ENCODE measurements at regions not wholly inside any gene's neighbourhood (a gene's known extent, or its start where the extent isn't known, plus 50 kb on each side); places are given as distances from the start of the nearest gene placed in this dataset.

GRCh38 chr7:116422683-116423082 lies 76.9 kb upstream of the CAV2 start:
- no peak for DNase-seq (ENCODE audit: insufficient read length, low spot score, missing footprints)
- no peaks in the 10 kb centered on the region for H3K79me2 ChIP-seq (ENCODE audit: insufficient read depth, low read length)
- no peaks in the 10 kb centered on the region for H3K27me3 ChIP-seq (ENCODE audit: insufficient read depth, low read length)
- no peaks in the 10 kb centered on the region for H3K9me3 ChIP-seq (ENCODE audit: low read depth, low read length)
- TF ChIP-seq, protein P1, sequence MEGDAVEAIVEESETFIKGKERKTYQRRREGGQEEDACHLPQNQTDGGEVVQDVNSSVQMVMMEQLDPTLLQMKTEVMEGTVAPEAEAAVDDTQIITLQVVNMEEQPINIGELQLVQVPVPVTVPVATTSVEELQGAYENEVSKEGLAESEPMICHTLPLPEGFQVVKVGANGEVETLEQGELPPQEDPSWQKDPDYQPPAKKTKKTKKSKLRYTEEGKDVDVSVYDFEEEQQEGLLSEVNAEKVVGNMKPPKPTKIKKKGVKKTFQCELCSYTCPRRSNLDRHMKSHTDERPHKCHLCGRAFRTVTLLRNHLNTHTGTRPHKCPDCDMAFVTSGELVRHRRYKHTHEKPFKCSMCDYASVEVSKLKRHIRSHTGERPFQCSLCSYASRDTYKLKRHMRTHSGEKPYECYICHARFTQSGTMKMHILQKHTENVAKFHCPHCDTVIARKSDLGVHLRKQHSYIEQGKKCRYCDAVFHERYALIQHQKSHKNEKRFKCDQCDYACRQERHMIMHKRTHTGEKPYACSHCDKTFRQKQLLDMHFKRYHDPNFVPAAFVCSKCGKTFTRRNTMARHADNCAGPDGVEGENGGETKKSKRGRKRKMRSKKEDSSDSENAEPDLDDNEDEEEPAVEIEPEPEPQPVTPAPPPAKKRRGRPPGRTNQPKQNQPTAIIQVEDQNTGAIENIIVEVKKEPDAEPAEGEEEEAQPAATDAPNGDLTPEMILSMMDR (IDR thresholded peaks at IDR 0.05; ENCODE audit: extremely low read depth, low read depth, low read length): no peak
- no peak overlapping the region for H3K4me3 ChIP-seq (ENCODE audit: insufficient read depth, low read length)
- no peak overlapping the region for H3K27ac ChIP-seq (ENCODE audit: low read depth, low read length)
- no peaks in the 10 kb centered on the region for H4K20me1 ChIP-seq (ENCODE audit: insufficient read depth, low read length)
- no peak overlapping the region for H2AFZ ChIP-seq (ENCODE audit: low read length)
- H3K4me2 ChIP-seq (ENCODE audit: insufficient read depth, low read length): no peak overlapping the region
- H3K4me1 ChIP-seq (ENCODE audit: insufficient read depth, low read length): peaks cover 22% of the 10 kb centered on the region
- no peaks in the 10 kb centered on the region for H3K36me3 ChIP-seq (ENCODE audit: insufficient read depth, low read length)

- H2AFZ ChIP-seq (ENCODE audit: low read length): peak overlapping the region; percentile 60
- no peak overlapping the region for H3K4me3 ChIP-seq (ENCODE audit: insufficient read depth, low read length)
These were observed 76.0 kb upstream of the CAV2 start for GRCh38 chr7:116423499-116423898.

DNA sequence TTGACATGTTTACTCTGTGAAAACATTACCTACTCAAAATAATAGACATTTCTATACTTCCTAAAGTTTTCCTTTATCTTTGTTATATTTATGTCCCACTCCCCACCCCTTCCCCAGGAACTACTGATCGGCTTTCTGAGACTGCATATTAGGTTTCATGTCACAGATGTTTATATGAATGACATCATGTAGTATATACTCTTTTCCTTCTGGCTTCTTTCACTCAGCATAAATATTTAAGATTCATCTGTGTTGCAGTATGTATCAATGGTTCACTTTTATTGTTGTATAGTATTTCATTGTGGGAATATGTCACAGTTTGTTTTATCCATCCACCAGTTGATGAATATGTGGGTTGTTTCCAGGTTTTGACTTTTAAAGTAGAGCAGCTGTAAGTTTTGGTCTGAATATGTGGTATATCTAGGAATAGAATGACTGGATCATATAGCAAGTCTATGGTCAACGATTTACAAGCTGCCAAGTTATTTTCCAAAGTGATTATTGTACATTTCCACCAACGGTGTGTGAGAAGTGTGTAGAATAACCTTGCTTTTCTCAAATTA lies 73.8 kb upstream of the CAV2 start:
- TF ChIP-seq, protein P1 (IDR thresholded peaks at IDR 0.05; ENCODE audit: extremely low read depth, low read depth, low read length): no peak
- Histone ChIP-seq H3K4me3 (ENCODE audit: insufficient read depth, low read length) (no peak overlapping the region), H3K9me3 (ENCODE audit: low read depth, low read length) (no peaks in the 10 kb centered on the region), H2AFZ (ENCODE audit: low read length) (no peak overlapping the region), H3K4me1 (ENCODE audit: insufficient read depth, low read length) (peaks cover 27% of the 10 kb centered on the region), H3K36me3 (ENCODE audit: insufficient read depth, low read length) (no peaks in the 10 kb centered on the region), H3K4me2 (ENCODE audit: insufficient read depth, low read length) (no peak overlapping the region), H4K20me1 (ENCODE audit: insufficient read depth, low read length) (no peaks in the 10 kb centered on the region), H3K79me2 (ENCODE audit: insufficient read depth, low read length) (no peaks in the 10 kb centered on the region), H3K27me3 (ENCODE audit: insufficient read depth, low read length) (no peaks in the 10 kb centered on the region), H3K27ac (ENCODE audit: low read depth, low read length) (peak overlapping the region; percentile 54)
- DNase-seq (ENCODE audit: insufficient read length, low spot score, missing footprints): peak; percentile 32

More at GRCh38 chr7:116423499-116423898, 76.0 kb upstream of the CAV2 start:
- no peak overlapping the region for H3K27ac ChIP-seq (ENCODE audit: low read depth, low read length)
- TF ChIP-seq, protein P1 (IDR thresholded peaks at IDR 0.05; ENCODE audit: extremely low read depth, low read depth, low read length): no peak
- H3K27me3 ChIP-seq (ENCODE audit: insufficient read depth, low read length): no peaks in the 10 kb centered on the region
- no peaks in the 10 kb centered on the region for H3K9me3 ChIP-seq (ENCODE audit: low read depth, low read length)
- DNase-seq (ENCODE audit: insufficient read length, low spot score, missing footprints): no peak
- H4K20me1 ChIP-seq (ENCODE audit: insufficient read depth, low read length): no peaks in the 10 kb centered on the region
- H3K4me1 ChIP-seq (ENCODE audit: insufficient read depth, low read length): peaks cover 22% of the 10 kb centered on the region
- no peaks in the 10 kb centered on the region for H3K36me3 ChIP-seq (ENCODE audit: insufficient read depth, low read length)
- no peaks in the 10 kb centered on the region for H3K79me2 ChIP-seq (ENCODE audit: insufficient read depth, low read length)
- H3K4me2 ChIP-seq (ENCODE audit: insufficient read depth, low read length): no peak overlapping the region

DNA sequence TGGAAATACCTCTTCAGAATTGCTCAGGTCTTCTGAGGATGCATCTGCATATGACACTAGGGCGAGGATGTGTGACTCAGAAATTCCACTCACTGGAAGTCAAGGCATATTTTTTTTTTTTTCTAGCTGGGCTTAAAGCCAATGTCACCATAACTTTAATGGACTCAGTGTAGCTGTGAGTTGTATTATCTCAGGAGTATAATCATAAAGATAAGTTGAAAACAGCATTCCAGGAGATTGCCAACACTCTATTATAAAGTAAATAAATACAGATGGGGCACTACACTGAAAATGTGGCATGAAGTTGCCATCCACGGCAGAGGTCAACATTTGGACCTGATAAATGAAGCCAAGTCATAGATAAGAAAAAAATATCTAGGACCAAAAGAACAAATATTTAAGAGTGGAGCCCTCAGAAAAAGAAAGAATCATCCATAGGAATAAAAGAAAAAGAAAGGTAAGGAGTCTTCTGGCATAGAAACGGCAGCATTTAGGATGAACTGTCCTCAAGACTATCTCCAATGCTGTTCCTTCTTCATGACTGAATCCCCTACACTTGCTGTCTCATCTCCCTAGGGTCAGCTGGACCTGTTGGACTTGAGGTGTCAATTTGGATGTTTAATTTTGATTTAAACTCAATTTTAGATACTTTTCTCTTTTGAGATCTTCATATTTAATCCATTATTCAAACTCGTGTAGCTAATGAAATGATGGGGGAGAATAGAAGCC lies 72.9 kb upstream of the CAV2 start:
- peak; percentile 44 for DNase-seq (ENCODE audit: insufficient read length, low spot score, missing footprints)
- Histone ChIP-seq H3K4me1 (ENCODE audit: insufficient read depth, low read length) (peaks cover 27% of the 10 kb centered on the region), H3K4me3 (ENCODE audit: insufficient read depth, low read length) (no peak overlapping the region), H2AFZ (ENCODE audit: low read length) (no peak overlapping the region), H3K9me3 (ENCODE audit: low read depth, low read length) (no peaks in the 10 kb centered on the region), H3K27me3 (ENCODE audit: insufficient read depth, low read length) (no peaks in the 10 kb centered on the region), H3K4me2 (ENCODE audit: insufficient read depth, low read length) (peak overlapping the region; percentile 2), H3K27ac (ENCODE audit: low read depth, low read length) (peak overlapping the region; percentile 54), H3K79me2 (ENCODE audit: insufficient read depth, low read length) (no peaks in the 10 kb centered on the region), H3K36me3 (ENCODE audit: insufficient read depth, low read length) (no peaks in the 10 kb centered on the region), H4K20me1 (ENCODE audit: insufficient read depth, low read length) (no peaks in the 10 kb centered on the region)
- TF ChIP-seq, protein P1 (IDR thresholded peaks at IDR 0.05; ENCODE audit: extremely low read depth, low read depth, low read length): no peak
